Activated CD8-positive, alpha-beta memory T cell treated with anti-CD3 and anti-CD28 coated beads for 1 hour (primary cell): ENCODE measurements at regions not wholly inside any gene's neighbourhood (a gene's known extent, or its start where the extent isn't known, plus 50 kb on each side); places are given as distances from the start of the nearest gene placed in this dataset.
"Not testable (repeated sequence)": the region's sequence is repeated elsewhere in the genome, so short reads cannot be mapped to it uniquely, and the experiment has no call there.

ENCODE experiments used
- DNase-seq, 2 donors: peaks; one replicate each; pipeline ENCODE4 v3.0.0-alpha.2; 2020; ENCODE audit warnings: low read depth in 1 of 2; ENCODE audit errors: extremely low read depth in 1 of 2

DNA sequence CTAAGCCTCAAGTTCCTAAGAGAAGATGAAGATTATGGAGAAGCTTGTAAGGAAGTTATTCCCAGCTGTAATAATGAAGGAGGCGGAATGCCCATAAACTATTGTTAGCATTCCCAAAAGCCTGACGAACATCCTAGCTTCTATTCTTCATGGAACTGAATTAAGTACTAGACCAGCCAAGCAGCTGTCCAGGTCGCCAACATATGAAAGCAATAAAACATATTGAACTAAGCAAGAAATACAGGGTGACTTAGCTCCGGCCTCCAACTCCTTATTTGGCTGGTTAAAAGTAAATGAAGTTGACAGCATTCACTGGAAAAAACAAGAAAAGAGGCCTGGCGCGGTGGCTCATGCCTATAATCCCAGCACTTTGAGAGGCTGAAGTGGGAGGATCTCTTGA lies 174.0 kb upstream of the TPM1 start:
- DNase-seq = no peak

DNA sequence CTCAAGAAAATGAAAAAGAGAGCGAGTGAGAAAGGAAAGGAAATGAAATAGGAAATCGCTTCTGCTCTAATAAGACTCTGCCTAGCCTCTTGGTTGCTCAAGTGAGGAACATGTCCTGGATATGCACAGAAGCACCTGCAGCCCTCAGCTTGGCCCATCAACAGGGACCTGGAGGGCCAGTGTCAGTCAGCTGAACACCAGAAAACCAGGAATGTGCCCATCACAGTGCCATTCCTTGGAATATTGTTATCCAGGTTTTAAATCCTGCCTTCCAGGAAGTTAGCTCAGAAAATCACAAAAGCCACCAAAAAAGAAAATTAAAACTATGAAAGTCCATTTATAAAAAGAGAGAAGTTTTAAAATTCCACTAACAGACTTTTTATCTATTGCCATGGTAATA lies 173.4 kb upstream of the TPM1 start:
- no peak for DNase-seq

DNA sequence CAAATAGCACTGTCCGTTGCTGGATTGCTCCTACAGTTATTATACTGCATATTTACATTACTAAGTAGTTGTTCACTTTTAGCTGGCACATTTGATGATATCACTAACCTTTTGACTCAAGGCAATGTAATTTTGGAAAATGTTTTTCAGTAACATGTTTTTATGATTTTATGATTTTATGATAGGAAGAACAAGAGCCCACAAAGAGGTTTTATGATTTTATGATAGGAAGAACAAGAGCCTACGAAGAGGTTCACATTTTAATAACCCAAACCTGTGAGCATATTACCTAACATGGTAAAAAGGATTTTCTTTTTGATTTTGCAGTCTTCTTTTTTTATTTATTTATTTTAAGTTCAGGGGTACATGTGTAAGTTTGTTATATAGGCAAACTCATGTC lies 172.3 kb upstream of the TPM1 start:
- DNase-seq = no peak

GRCh38 chr15:62870701-62871100 lies 171.8 kb upstream of the TPM1 start:
- DNase-seq = not testable (repeated sequence)

- no peak for DNase-seq
Observed at GRCh38 chr15:62873203-62873602, 169.3 kb upstream of the TPM1 start.

DNA sequence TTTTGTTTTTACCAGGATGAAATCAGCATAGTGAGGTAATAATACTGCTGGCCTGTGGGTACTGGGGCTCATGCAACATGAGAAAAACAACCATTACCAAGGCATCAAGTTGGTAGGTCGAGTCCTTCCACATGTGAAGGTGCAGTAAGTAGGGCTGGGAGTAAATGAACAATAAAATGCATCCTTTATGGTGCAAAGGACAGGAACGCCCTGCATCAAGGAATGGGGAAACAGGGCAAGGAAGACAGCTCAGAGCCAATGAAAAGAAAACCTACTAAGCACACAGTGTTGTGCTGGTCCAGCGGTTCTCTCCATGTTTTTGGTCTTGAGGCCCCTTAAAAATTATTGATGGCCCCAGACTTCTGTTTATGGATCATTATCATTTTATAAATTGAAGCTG lies 168.5 kb upstream of the TPM1 start:
- DNase-seq = no peak

DNA sequence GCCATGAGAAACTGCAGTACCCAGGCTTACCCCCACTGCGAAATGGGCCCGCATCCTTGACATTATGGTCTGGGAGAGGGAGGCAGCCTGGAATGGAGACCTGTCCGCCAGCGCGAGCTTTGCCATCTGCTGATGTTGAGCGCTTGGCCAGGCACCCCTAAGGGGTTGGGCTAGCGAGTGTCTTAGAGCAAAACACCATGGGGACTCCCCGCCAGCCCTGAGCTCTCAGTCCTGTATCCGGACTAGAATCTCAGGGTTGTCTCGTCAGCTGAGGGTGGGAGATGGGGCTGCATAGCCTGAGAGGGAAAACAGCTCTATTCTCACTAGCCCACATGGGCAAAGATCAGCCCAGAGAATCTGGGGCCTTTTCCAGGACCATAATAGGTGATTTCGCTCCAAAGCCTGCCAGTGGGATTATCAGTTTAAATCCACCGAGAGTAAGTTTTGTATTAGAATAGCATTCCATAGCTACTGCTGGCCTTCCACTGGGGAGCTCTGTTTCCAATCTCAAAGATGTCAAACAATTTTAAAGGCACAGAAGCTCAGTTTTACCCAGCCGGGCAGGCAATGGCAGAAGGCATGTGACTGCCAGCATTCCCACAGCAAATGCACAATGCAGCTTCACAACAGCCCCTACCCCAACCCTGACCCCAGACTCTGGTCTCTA lies 167.5 kb upstream of the TPM1 start:
- DNase-seq = no peak

- no peak for DNase-seq
Observed at GRCh38 chr15:62875626-62876021, 166.9 kb upstream of the TPM1 start.

DNA sequence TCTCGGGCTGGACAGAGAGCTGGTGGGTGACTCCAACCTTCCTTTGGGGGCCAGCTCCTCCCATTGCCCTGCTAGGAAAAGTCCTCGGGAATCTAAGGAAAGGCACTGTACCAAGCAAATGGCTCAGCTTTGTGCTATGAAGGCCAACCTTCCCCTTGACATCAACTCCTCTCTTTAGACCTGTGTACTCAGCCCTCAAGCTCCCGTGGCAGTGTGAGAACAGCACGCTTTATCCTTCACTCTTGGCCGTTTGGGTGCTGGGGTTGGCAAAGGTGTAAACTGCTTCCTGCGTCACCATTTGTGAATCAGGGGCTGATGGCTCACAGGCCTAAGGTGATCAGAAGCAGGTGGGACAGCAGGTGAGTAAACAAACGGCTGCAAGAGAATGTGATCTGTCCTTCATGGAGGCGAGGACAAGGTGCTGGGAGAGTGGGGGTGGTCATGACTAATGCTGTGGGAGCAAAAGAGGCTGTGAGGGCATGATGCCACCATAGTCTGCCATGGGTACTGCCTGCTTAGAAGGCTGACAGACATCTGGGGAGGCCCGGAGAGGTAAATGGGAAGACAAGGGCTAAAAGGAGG lies 165.2 kb upstream of the TPM1 start:
- DNase-seq = no peak

DNA sequence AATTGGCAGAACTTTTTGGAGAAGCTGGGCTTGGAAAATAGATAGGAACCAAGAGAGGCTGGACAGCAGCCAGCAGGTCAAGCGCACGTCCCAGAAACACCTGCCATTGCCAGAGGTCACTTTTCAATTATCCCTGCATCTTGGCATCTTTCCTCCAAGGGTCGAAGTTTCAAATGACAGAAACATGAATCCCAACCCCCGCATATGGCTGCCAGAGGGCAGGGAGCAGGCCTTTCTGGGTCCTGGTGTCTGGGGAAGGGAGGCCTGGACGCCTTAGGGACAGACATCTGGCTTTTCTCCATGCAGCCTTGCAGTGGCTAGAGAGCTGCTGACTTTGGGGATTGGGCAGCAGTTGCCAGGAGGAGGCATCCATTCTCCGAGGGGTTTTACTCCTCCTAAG lies 164.5 kb upstream of the TPM1 start:
- no peak for DNase-seq

GRCh38 chr15:62879770-62880169 lies 162.8 kb upstream of the TPM1 start:
- no peak for DNase-seq

GRCh38 chr15:62880278-62880677 lies 162.3 kb upstream of the TPM1 start:
- DNase-seq = no peak

GRCh38 chr15:62881056-62881455 lies 161.5 kb upstream of the TPM1 start:
- no peak for DNase-seq

DNA sequence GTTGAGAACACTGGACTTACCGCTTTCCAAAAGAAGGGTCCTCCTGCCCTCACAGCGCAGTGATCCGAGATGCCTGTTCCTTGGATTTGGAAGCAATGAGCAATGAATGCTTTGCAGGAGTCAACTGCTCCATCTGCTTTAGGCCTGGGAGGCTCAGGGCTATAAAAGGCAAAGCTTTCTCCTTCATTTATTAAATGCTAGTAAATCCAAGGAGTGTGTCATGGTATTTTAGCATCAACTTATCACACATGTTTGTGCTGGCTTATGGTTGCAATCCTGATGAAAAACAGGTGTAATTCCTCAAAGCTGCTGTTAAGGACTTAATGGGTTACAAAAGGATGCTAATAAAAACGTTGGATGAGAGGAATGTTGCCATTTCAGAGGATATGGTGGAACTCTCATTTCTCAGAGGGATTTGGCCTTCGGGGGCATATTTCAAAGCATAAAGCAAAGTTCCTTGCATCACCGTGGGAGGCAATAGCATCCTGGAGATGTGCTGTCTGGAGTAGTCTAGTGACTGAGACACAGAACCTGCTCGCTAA lies 158.5 kb upstream of the TPM1 start:
- DNase-seq = no peak

DNA sequence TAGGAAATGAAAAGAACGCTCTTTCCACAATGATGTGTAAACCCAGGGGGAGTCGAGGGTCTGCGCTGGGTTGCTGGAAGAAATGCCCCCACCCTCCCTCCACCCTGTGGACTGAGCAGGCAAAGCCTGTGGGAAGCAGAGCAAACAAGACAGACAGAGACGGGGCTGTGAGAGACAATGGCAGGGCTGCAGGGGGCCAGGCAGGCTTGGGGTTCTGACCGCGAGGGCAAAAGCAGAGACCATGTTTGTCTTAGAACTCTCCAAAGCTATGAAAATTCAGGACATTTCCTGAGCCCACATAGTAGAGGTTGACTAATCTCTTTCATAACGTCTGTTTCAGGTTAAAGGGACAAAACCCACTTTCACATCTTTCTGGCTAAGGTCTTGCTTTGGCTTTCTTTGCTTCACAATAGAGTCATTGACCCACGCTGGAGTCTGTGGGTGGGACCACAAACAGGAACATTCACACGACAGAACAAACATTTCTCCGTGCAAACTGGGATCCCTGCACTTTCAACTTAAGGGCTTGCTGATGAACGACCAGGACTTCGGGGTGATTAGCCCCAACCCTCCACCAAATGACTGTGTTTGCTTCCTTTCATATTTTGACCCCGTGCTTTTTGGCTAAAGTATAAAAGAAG lies 156.0 kb upstream of the TPM1 start:
- no peak for DNase-seq

GRCh38 chr15:62887113-62887570 lies 155.4 kb upstream of the TPM1 start:
- no peak for DNase-seq

GRCh38 chr15:62888623-62889022 lies 153.9 kb upstream of the TPM1 start:
- DNase-seq = no peak

- no peak for DNase-seq
Observed at GRCh38 chr15:62889141-62889661, 153.3 kb upstream of the TPM1 start.

DNA sequence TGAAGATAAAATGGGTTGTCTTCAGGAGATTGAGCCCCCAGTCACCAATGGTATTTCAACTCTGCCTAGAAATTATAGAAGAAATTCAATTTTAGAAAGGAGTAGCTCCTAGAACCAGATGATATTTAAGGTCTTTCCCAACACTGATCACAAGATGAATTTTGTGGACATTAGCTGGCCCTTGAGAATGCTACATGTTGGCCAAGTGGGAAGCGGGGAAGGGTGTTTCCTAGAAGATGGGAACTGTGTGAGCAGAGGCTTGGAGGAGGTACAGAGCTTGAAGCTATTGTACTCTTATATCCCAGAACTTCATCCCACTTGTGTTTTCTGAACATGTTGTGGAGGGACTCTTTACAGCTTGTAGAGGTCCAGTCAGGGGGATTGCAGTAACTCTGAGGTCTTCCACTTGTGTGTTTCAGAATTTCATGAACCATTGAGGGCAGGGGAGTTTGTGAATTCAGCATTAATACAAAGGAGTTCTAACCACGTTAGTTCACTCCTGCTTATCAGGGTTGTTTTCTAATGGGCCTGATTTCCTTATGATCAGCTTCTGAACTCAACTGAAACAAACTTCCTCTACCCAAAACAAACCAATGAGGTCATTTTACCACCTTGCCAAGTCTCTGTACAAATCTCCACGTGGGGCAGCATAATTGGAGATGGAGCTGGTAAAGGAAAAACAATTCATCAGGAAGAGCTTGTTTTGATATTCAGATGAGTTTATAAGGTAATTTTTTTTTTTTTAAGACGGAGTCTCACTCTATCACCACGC lies 152.6 kb upstream of the TPM1 start:
- no peak for DNase-seq

- DNase-seq = no peak
Observed at GRCh38 chr15:62894322-62895085, 148.0 kb upstream of the TPM1 start.
